Fibroblast of mammary gland (primary cell): ENCODE measurements at regions not wholly inside any gene's neighbourhood (a gene's known extent, or its start where the extent isn't known, plus 50 kb on each side); places are given as distances from the start of the nearest gene placed in this dataset.
A peak's percentile ranks its signal among the peaks of the same experiment; 100 is the strongest.

Experiments
- DNase-seq: peaks from one replicate; pipeline ENCODE4 v3.0.0-alpha.2; 2010; ENCODE audit warnings: low read depth
- H3K4me3 ChIP-seq: 2 replicates; pipeline ENCODE4 v1.5.1; 2011; ENCODE audit warnings: low read depth, mild to moderate bottlenecking, low read length, moderate library complexity; ENCODE audit not compliant: control insufficient read depth
- TF ChIP-seq, protein P1 (sequence below): conservative IDR thresholded peaks from 2 replicates; pipeline ENCODE4 v1.5.1; 2011; ENCODE audit warnings: low read depth, low read length, inconsistent platforms; ENCODE audit not compliant: control insufficient read depth, insufficient read depth

DNA sequence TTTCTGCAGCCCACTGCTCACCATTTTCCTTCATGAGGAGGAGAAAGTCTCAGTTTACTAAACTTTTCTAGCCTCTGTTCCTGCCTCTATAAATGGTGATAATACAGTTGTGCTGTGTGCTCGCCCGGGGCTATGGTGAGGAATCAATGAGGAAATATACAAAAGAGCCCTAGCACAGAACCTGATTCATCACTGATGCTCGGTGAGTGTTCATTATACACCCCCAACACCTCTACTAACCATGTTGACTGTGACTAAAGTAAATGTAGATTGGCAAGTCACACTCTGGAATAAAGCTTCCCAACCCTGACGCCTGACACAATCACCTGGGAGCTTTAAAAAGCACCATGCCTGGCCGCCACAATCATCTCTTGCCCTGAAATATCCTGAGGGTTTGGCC, 118.8 kb upstream of the CYP1B1 start:
- TF ChIP-seq, protein P1, sequence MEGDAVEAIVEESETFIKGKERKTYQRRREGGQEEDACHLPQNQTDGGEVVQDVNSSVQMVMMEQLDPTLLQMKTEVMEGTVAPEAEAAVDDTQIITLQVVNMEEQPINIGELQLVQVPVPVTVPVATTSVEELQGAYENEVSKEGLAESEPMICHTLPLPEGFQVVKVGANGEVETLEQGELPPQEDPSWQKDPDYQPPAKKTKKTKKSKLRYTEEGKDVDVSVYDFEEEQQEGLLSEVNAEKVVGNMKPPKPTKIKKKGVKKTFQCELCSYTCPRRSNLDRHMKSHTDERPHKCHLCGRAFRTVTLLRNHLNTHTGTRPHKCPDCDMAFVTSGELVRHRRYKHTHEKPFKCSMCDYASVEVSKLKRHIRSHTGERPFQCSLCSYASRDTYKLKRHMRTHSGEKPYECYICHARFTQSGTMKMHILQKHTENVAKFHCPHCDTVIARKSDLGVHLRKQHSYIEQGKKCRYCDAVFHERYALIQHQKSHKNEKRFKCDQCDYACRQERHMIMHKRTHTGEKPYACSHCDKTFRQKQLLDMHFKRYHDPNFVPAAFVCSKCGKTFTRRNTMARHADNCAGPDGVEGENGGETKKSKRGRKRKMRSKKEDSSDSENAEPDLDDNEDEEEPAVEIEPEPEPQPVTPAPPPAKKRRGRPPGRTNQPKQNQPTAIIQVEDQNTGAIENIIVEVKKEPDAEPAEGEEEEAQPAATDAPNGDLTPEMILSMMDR: no peak
- H3K4me3 ChIP-seq: no peak overlapping the region
- no peak for DNase-seq

DNA sequence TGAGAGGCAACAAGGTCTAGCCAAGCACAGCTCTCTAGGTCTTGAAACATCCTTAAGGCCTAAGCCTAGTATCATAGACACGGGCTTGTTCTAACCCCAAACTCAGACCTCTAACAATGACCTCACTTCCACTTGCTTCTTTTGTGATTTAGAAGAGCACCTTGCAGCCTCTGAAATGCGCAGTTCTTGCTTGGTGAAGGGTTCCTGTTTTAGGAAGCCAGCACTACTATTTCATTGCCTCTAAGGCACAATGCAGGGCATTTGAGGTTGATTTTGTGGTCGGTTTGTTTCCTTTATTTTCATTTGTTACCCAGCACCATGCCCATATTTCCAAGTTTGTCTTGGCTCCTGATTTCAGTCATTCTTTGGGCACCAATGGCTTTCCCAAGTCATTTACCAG, 117.0 kb upstream of the CYP1B1 start:
- no peak for DNase-seq
- TF ChIP-seq, protein P1: no peak
- no peak overlapping the region for H3K4me3 ChIP-seq

DNA sequence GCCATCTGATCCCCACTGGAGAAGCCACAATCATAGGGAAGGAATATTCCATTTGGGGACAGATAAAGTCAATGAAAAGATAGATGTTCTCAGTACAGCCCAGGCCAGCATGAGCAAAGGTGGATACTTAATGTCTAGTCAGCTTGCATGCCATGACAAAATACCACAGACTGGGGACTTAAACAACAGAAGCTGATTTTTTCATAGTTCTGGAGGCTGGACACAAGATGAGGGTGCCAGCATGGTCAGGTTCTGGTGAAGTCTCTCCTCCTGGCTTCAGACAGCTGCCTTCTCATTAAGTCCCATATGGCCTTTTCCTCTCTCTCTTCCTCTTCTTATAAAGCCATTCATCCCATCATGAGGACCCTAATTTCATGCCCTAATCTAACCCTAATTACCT, 116.1 kb upstream of the CYP1B1 start:
- no peak overlapping the region for H3K4me3 ChIP-seq
- TF ChIP-seq, protein P1: no peak
- DNase-seq: no peak

DNA sequence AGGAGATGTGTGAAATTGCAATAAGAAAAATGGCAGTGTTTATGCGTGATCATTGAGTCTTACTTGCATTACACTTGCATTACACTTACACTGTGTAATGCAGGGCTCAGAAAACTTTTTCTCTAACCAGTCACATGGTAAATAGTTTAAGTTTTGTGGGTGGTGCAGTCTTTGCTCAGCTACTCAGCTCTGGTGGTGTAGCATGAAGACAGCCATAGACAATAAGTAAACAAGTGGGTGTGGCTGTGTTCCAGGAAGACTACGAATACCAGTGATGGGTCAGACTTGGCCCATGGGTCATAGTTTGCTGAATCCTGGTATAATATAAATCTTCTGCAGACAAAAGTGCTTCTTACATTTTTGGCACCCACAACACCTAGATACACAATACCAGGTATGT, 115.6 kb upstream of the CYP1B1 start:
- TF ChIP-seq, protein P1: no peak
- peak; percentile 61 for DNase-seq

DNA sequence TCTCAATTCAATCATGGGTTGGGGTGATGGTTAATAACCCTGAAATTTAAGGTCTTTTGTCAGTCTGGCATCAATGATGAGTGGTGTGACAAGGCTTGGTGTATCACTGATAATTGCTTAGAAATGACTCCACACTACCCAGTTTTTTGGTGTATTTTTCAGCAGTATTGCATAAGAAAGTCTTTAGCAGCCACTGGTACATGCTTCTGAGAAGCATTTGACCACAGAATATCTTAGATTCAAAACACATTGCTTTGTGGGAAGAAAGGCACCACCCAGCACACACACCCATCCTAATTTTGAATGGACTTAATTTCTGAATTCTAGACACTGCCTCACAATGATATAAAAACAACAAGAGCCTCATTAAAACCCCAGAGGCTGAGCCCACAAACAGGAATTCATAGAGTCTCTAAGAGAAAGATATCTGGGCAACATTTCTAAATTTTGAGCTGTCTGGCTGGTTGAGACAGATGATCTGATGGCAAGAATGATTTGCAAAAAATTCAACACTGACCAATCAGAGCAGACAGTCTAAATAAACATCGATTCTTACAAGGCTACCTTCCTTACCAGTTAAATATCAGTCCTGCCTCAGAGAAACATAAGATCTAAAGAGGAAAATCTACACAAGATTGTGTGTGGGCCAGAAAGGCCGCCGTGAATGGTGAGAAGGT, 114.7 kb upstream of the CYP1B1 start:
- TF ChIP-seq, protein P1: no peak
- no peak overlapping the region for H3K4me3 ChIP-seq
- DNase-seq: peak; percentile 92

More for the DNA sequence above, 115.6 kb upstream of the CYP1B1 start:
- no peak overlapping the region for H3K4me3 ChIP-seq

DNA sequence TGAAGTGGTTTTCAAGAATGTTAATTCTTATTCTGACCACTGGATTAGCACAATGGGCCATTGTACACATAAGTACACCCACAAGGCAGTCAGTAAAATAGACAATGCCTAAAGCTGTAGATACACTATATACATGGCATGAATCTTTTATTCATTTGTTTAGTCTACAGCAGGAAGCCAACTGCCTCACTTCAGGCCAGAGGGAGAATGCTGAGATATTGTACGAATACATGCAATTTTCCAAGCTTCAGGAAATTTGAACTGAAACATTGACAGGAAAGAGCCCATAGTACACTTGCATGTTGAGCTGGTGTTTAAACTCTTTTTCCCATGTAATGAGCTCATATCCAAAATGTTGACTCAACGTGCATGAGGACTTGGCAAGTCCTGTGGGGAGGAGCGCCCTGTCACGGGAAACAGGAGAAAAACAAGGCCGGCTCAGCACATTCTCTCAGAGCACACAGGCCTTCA, 111.6 kb upstream of the CYP1B1 start:
- no peak overlapping the region for H3K4me3 ChIP-seq
- DNase-seq: peak; percentile 99
- TF ChIP-seq, protein P1: no peak
